ENCODE measurements at regions not wholly inside any gene's neighbourhood (a gene's known extent, or its start where the extent isn't known, plus 50 kb on each side); places are given as distances from the start of the nearest gene placed in this dataset.

- no peak for TF ChIP-seq CTCF (IDR thresholded peaks at IDR 0.05)
- no peak for TF ChIP-seq POLR2A (IDR thresholded peaks at IDR 0.05)
These were observed 426.7 kb downstream of the ZSWIM6 start for GRCh38 chr5:61758711-61759110.

Data from body of pancreas (tissue), 4 donors.